Kidney (tissue), 13 donors: ENCODE measurements at regions not wholly inside any gene's neighbourhood (a gene's known extent, or its start where the extent isn't known, plus 50 kb on each side); places are given as distances from the start of the nearest gene placed in this dataset.
A peak's percentile ranks its signal among the peaks of the same experiment; 100 is the strongest.

ENCODE experiments used
- DNase-seq, 5 donors: peaks; one replicate each; pipeline ENCODE4 v3.0.0-alpha.2; 2013 to 2020
- FAIRE-seq: peaks from 2 replicates; lab custom pipeline; 2012; peaks lifted over from hg19 to GRCh38; lab: Jason Lieb, UNC
- H3K27ac ChIP-seq, 2 donors: one replicate each; pipeline ENCODE4 v1.7.0; 2013; ENCODE audit warnings: low read depth in 2 of 2, low read length in 2 of 2, inconsistent platforms in 1 of 2
- H3K27me3 ChIP-seq: one replicate; pipeline ENCODE4 v1.7.1; 2013; ENCODE audit warnings: low read length, inconsistent platforms; ENCODE audit not compliant: control insufficient read depth, insufficient read depth
- H3K36me3 ChIP-seq, 3 donors: one replicate each; pipeline versions ENCODE4 v1.7.0 to v1.7.1; 2013; ENCODE audit warnings: low read length in 3 of 3, control low read depth in 1 of 3, inconsistent platforms in 1 of 3; ENCODE audit not compliant: insufficient read depth in 3 of 3, control insufficient read depth in 2 of 3
- H3K4me1 ChIP-seq, 3 donors: one replicate each; pipeline versions ENCODE4 v1.7.0 to v1.7.1; 2013; ENCODE audit warnings: low read length in 3 of 3, inconsistent platforms in 1 of 3, low read depth in 1 of 3; ENCODE audit not compliant: control insufficient read depth in 2 of 3, insufficient read depth in 2 of 3
- H3K4me3 ChIP-seq, 3 donors: one replicate each; pipeline versions ENCODE4 v1.7.0 to v1.8.1; 2013; ENCODE audit warnings: low read length in 3 of 3, control low read depth in 1 of 3, inconsistent platforms in 1 of 3
- H3K9ac ChIP-seq, 3 donors: one replicate each; pipeline versions ENCODE4 v1.7.0 to v1.7.1; 2013; ENCODE audit warnings: low read length in 3 of 3, control low read depth in 1 of 3, inconsistent platforms in 1 of 3
- H3K9me3 ChIP-seq, 3 donors: one replicate each; pipeline versions ENCODE4 v1.7.0 to v1.7.1; 2013; ENCODE audit warnings: low read length in 3 of 3, control low read depth in 1 of 3, inconsistent platforms in 1 of 3; ENCODE audit not compliant: control insufficient read depth in 2 of 3, insufficient read depth in 1 of 3
- CTCF ChIP-seq: IDR thresholded peaks from 3 replicates; pipeline ENCODE4 v1.5.1; 2012; ENCODE audit warnings: mild to moderate bottlenecking, moderate library complexity, borderline replicate concordance; ENCODE audit not compliant: insufficient read depth; ENCODE audit errors: extremely low read depth
- intact Hi-C: fragments of 100-400 bp; cut with DNase I; formaldehyde crosslinking; loops from one replicate; pipeline ENCODE4 v1.11.1; 2022
- donor health status: control.
- donor health status: control.
- donor health status: control.
- donor health status: control.
- donor health status: control.
- donor health status: DM: yes; HTN: yes; CAD: no.
- donor health status: Normal renal cell carcinoma (clear cell type).

GRCh38 chr18:55013685-55014084 is 54.4 kb upstream of the CCDC68 start:
- Histone ChIP-seq H3K4me1 (no peaks in the 10 kb centered on the region), H3K36me3 (no peaks in the 10 kb centered on the region), H3K27me3 (no peaks in the 10 kb centered on the region), H3K9me3 (no peaks in the 10 kb centered on the region), H3K27ac (no peak overlapping the region), H3K9ac (no peak overlapping the region), H3K4me3 (no peak overlapping the region)
- no peak for TF ChIP-seq CTCF
- intact Hi-C loops = no loop called here
- no peak for DNase-seq
- no peak for FAIRE-seq

DNA sequence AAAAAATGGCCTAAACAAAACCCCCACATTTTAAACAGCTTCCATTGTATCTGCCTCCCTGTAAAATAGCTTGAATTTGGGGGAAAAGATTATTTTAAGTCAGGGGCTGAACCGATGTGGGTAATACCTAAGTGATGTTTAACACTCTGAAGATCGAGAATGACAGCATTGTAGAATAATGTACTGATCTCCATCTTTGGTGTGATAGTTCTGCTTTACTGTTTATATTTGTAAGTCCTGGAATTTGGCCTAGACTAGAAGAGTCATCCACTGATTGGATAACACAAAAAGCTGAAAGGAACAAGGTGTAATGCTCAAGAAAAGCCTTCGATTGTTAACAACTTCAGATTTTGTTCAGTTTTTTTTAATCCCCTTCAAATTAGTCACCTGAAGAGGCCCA is 53.8 kb upstream of the CCDC68 start:
- Histone ChIP-seq H3K27ac (no peak overlapping the region), H3K36me3 (no peaks in the 10 kb centered on the region), H3K4me1 (no peaks in the 10 kb centered on the region), H3K4me3 (no peak overlapping the region), H3K9me3 (no peaks in the 10 kb centered on the region), H3K27me3 (no peaks in the 10 kb centered on the region), H3K9ac (no peak overlapping the region)
- no peak for TF ChIP-seq CTCF
- FAIRE-seq = no peak
- intact Hi-C loops = no loop called here
- DNase-seq = no peak

DNA sequence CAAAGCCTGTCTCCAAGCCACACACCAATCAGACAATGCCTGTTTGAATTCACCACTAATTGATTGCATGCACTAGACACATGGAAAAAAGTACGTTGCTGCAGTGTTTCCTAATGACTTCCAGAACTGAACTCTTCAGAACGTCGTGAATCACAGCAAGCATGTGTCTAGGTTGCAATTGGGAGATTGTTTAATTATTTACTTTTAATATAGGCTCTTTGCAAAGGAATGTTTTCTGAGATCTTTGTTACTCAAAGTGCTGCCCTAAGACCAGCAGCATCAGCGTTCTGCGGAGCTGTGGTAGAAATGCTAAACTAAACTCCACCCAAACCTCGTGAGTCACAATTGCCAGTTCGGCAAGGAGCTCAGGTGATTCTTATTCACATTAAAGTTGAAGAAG is 52.7 kb upstream of the CCDC68 start:
- Histone ChIP-seq H3K27me3 (no peaks in the 10 kb centered on the region), H3K9me3 (no peaks in the 10 kb centered on the region), H3K9ac (no peak overlapping the region), H3K27ac (no peak overlapping the region), H3K36me3 (no peaks in the 10 kb centered on the region), H3K4me1 (no peaks in the 10 kb centered on the region), H3K4me3 (no peak overlapping the region)
- TF ChIP-seq CTCF = no peak
- intact Hi-C loops = no loop called here
- DNase-seq = peak in 1 of 5 donors; percentile 4
- FAIRE-seq = no peak
